GM19395 (cell line): ENCODE measurements at regions not wholly inside any gene's neighbourhood (a gene's known extent, or its start where the extent isn't known, plus 50 kb on each side); places are given as distances from the start of the nearest gene placed in this dataset.

ENCODE experiments used
- ATAC-seq: cut with Tn5 transposase; IDR thresholded peaks from one replicate; pipeline ENCODE4 v1.9.1; 2021; ENCODE audit warnings: mild to moderate bottlenecking, moderate library complexity; ENCODE audit not compliant: unreplicated experiment

DNA sequence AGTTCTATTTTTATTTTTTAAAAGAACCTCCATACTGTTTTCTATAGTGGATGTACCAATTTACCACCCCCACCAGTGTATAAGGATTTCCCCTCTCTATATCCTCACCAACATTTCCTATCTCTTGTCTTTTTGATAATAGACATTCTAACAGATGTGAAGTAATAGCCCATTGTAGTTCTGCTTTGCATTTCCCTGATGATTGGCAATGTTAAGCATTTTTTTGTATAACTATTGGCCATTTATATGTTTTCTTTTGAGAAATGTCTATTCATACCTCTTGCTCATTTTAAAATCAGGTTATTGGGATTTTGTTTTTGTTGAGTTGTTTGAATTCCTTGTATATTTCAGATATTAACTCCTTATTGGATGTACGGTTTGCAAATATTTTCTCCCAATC lies 251.1 kb upstream of the HTR2C start:
- ATAC-seq: no peak

DNA sequence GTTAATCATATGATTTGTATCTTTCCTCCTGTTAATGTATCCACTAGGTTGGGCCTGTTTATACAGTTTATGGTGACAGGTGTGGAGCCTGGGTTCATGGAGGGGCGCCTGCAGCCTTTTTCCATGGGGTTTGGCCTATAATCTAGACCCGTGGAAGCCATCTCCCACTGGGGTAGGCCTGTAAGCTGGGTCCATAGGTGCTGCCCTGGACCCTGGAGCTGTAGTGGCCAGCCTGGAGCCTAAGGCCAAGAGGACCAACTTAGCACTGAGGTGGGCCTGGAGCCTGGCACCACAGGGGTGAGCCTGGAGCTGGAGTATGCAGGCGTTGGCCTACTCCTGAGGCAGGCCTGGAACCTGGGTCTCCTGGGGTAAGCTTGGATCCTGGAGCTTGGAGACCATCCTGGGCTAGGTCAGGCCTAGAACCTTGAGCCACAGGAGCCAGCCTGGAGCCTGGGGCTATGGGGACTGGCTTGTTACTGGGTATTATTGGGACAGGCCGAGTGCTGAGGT lies 249.4 kb upstream of the HTR2C start:
- ATAC-seq: no peak

DNA sequence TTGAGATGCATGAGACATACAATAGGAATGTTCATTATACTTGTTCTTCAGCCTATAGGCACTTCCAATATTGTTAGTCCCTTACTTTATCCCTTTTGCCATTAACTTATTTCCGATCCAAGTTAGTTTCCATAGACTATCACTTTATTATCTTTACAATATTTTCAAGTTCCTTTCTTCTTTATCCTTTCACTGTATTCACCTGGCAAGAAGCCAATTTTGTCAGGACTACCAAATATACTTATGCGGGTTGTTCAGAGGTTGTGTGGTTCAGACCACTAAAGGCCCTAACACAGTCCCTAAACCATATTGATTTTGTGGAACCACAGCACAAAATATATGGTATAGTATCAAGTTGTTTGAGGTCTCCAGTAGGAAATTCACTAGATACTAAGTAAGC lies 245.0 kb upstream of the HTR2C start:
- no peak for ATAC-seq

DNA sequence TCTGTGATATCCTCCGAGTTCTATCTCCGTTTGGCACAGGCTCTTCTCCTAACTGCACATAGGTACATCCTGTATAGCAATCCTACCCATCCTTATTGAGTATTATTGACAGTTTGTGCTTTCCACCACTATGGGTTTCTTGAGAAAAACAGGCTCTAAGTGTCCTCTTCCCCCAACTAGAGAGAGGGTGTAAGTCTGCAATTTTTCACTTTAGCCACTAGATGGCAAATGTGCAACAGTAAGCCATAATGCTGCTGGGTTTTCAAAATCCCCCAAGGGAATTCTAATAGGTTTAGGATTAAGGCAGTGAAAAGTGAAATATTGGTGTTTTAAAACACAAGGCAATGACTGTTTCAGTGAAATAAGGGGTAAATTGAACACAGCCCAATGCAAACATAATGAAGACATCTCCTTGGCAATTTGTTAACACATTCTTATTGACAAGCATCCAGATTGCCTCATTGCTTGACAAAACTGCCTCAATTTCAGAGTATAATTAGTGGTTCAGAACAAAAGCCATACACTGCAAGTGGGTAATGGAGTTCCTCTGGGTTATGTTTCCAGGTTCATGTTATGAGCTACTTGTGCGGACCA lies 239.0 kb upstream of the HTR2C start:
- ATAC-seq: peak; percentile 99

GRCh38 chrX:114361076-114361725 lies 222.7 kb upstream of the HTR2C start:
- no peak for ATAC-seq

DNA sequence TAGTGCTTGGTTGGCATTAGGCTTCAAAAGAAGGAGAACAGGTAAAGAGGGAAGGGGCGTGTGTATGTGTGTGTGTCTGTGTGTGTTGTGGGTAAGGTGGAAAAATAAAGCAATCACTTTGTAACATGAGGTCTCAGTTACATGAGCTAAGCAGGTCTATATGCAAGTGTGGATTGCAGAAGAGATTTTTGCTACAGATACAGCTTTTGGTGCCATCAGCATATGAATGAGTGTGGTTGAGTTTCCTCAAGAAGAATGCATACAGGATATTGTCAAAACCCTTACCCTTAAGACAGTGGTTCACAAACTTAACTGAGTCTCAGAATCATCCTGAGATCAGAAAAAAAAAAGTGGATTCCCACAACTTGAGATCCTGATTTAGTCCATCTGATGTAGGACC lies 220.5 kb upstream of the HTR2C start:
- ATAC-seq: no peak

- ATAC-seq: no peak
Measured at GRCh38 chrX:114365065-114365834, 218.6 kb upstream of the HTR2C start.

- no peak for ATAC-seq
Measured at GRCh38 chrX:114372937-114373336, 210.9 kb upstream of the HTR2C start.

- ATAC-seq: no peak
Measured at GRCh38 chrX:114390251-114390796, 193.6 kb upstream of the HTR2C start.
